Neuronal stem cell (in vitro differentiated cells): ENCODE measurements at regions not wholly inside any gene's neighbourhood (a gene's known extent, or its start where the extent isn't known, plus 50 kb on each side); places are given as distances from the start of the nearest gene placed in this dataset.

Source experiments
- DNase-seq: peaks from one replicate; pipeline ENCODE4 v3.0.0-alpha.2; 2013; ENCODE audit warnings: low spot score
- H2AFZ ChIP-seq: one replicate; pipeline ENCODE4 v1.6.1; 2013; ENCODE audit warnings: mild to moderate bottlenecking, low read length, inconsistent platforms
- H2AK5ac ChIP-seq: 2 replicates; pipeline ENCODE4 v1.6.1; 2013; ENCODE audit warnings: low read depth, mild to moderate bottlenecking, inconsistent platforms, low read length, moderate library complexity, mixed read lengths
- H2BK120ac ChIP-seq: 2 replicates; pipeline ENCODE4 v1.6.1; 2013; ENCODE audit warnings: low read depth, mild to moderate bottlenecking, inconsistent platforms, low read length, moderate library complexity, mixed read lengths
- H2BK12ac ChIP-seq: one replicate; pipeline ENCODE4 v1.6.1; 2013; ENCODE audit warnings: low read length, inconsistent platforms
- H2BK15ac ChIP-seq: 2 replicates; pipeline ENCODE4 v1.6.1; 2013; ENCODE audit warnings: mild to moderate bottlenecking, low read length, inconsistent platforms, mixed read lengths
- H2BK5ac ChIP-seq: one replicate; pipeline ENCODE4 v1.6.1; 2013; ENCODE audit warnings: inconsistent platforms, mild to moderate bottlenecking, low read length, moderate library complexity
- H3K14ac ChIP-seq: one replicate; pipeline ENCODE4 v1.6.1; 2013; ENCODE audit warnings: low read length, inconsistent platforms
- H3K18ac ChIP-seq: 2 replicates; pipeline ENCODE4 v1.6.1; 2013; ENCODE audit warnings: low read length, inconsistent platforms
- H3K23ac ChIP-seq: 2 replicates; pipeline ENCODE4 v1.6.1; 2013; ENCODE audit warnings: low read depth, mild to moderate bottlenecking, mixed read lengths, low read length, inconsistent platforms; ENCODE audit not compliant: poor library complexity
- H3K27ac ChIP-seq: replicated peaks from 3 replicates; pipeline ENCODE4 v1.5.1; 2013; ENCODE audit warnings: low read length, inconsistent platforms
- H3K27me3 ChIP-seq, 3 experiments: 2 replicates each; pipeline ENCODE4 v1.6.1; 2013; ENCODE audit warnings: low read length in 3 of 3, mild to moderate bottlenecking in 2 of 3, inconsistent platforms in 1 of 3, low read depth in 1 of 3, mixed read lengths in 1 of 3, moderate library complexity in 1 of 3; ENCODE audit not compliant: control insufficient read depth in 3 of 3, insufficient read depth in 3 of 3
- H3K36me3 ChIP-seq, 2 donors: replicated peaks in 1 of 2; 2 replicates each; pipeline ENCODE4 v1.6.1; 2013; ENCODE audit warnings: low read length in 2 of 2; ENCODE audit not compliant: control insufficient read depth in 2 of 2, insufficient read depth in 2 of 2
- H3K4ac ChIP-seq: 2 replicates; pipeline ENCODE4 v1.6.1; 2013; ENCODE audit warnings: inconsistent platforms, mild to moderate bottlenecking, low read length, moderate library complexity
- H3K4me1 ChIP-seq, 2 donors: 1 replicate in 1 of 2; 2 replicates in 1 of 2; pipeline ENCODE4 v1.6.1; 2013; ENCODE audit warnings: low read length in 2 of 2, low read depth in 1 of 2; ENCODE audit not compliant: control insufficient read depth in 2 of 2, insufficient read depth in 1 of 2
- H3K4me2 ChIP-seq: one replicate; pipeline ENCODE4 v1.6.1; 2013; ENCODE audit warnings: mild to moderate bottlenecking, low read length, inconsistent platforms; ENCODE audit not compliant: insufficient read depth, poor library complexity, severe bottlenecking
- H3K4me3 ChIP-seq, 2 donors: 2 replicates each; pipeline ENCODE4 v1.5.1; 2013; ENCODE audit warnings: low read length in 2 of 2, mild to moderate bottlenecking in 2 of 2, inconsistent platforms in 1 of 2, moderate library complexity in 1 of 2
- H3K79me1 ChIP-seq: one replicate; pipeline ENCODE4 v1.6.1; 2013; ENCODE audit warnings: low read depth, mild to moderate bottlenecking, inconsistent platforms, low read length, moderate library complexity
- H3K9ac ChIP-seq: one replicate; pipeline ENCODE4 v1.6.1; 2013; ENCODE audit warnings: mild to moderate bottlenecking, low read depth, low read length, inconsistent platforms; ENCODE audit not compliant: poor library complexity
- H3K9me3 ChIP-seq, 2 donors: replicated peaks in 1 of 2; 2 replicates each; pipeline versions ENCODE3 to v1.6.1; 2013; ENCODE audit warnings: low read length in 2 of 2, mild to moderate bottlenecking in 2 of 2, inconsistent platforms in 1 of 2, low read depth in 1 of 2, mixed read lengths in 1 of 2, moderate library complexity in 1 of 2; ENCODE audit not compliant: control insufficient read depth in 2 of 2, insufficient read depth in 1 of 2
- H4K8ac ChIP-seq: one replicate; pipeline ENCODE4 v1.6.1; 2013; ENCODE audit warnings: low read depth, mild to moderate bottlenecking, inconsistent platforms, low read length, moderate library complexity
- H4K91ac ChIP-seq: one replicate; pipeline ENCODE4 v1.6.1; 2013; ENCODE audit warnings: low read length, low read depth, mild to moderate bottlenecking, inconsistent platforms; ENCODE audit not compliant: poor library complexity
- WGBS, 2 donors: extraction: QIAGEN DNeasy Blood & Tissue Kit; methylation state at CpG; one replicate each; pipeline ENCODE4 v1.1.7; 2013; ENCODE audit warnings: missing lambda C conversion rate in 2 of 2, mixed read lengths in 1 of 2; ENCODE audit not compliant: insufficient read length in 2 of 2, insufficient replicate concordance in 1 of 2; ENCODE audit errors: extremely low coverage in 2 of 2; 5-methylcytosine and 5-hydroxymethylcytosine counted together

DNA sequence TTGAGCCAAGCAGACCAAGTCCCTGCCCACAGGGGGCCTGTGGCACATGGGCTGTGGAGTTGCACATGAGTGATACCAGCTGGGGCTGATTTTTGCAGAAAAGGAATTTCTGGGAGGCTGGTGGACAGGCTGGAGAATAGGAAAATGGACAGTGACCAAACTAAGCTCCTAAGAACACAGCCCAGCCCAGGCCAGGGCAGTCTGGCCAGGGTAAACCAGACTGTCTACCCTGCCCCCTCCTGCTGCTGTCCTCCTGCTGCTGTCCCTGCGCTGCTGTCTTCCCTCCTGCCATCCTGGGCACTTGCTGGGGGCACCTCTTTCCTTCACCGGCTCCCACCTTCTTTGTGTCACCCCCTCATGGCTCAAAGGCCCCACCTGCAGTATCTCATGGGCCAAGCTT is 219.2 kb downstream of the ZIC5 start:
- WGBS, 2 donors, result no CpG with 5 or more reads among the region's 2 CpGs
- Histone ChIP-seq H3K27ac (no peak overlapping the region), H2AFZ (no peak overlapping the region), H3K27me3 (no peaks in the 10 kb centered on the region), H3K4me2 (no peak overlapping the region), H3K4ac (no peak overlapping the region), H4K8ac (no peak overlapping the region), H3K18ac (peak overlapping the region; percentile 44), H2BK15ac (peak overlapping the region; percentile 75), H4K91ac (peak overlapping the region; percentile 90), H3K79me1 (no peaks in the 10 kb centered on the region), H2BK12ac (no peak overlapping the region), H2AK5ac (peak overlapping the region; percentile 89), H3K4me3 (no peak overlapping the region), H2BK5ac (no peak overlapping the region), H2BK120ac (peak overlapping the region; percentile 81), H3K23ac (no peak overlapping the region), H3K9ac (no peak overlapping the region), H3K36me3 (no peaks in the 10 kb centered on the region), H3K9me3 (peaks cover 2 to 5% of the 10 kb centered on the region in 2 donors), H3K4me1 (peaks cover 12 to 22% of the 10 kb centered on the region in 2 donors), H3K14ac (no peak overlapping the region)
- DNase-seq, result no peak

DNA sequence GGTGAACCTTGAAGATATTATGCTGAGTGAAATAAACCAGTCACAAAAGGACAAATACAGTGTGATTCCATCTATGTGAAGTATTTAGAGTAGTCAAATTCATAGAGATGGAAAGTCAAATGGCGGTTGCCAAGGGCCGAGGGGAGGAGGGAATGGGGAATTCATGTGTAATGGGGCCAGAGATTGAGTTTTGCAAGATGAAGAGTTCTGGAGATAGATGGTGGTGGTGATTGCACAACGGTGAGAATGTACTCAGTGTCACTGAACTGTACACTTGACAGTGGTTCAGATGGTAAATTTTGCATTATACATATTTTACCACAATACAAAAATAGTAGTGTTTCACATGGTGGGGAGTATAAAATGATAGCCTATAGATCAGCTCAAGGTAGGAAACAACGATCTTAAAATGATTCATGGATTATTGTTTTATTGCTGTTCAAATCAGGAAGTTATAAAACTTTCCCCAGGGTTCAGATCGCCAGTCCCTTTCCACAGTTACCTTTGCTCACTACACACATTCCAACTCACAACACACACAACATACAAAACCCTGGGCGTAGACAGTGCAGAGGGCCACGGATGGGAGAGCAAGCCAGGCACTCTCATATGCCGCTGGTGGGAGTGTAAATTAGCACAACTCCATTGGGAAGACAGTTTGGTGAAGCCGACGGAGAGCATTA is 219.9 kb downstream of the ZIC5 start:
- peaks cover 14 to 26% of the 10 kb centered on the region in 2 donors for H3K4me1 ChIP-seq
- no peak overlapping the region for H3K23ac ChIP-seq
- H4K8ac ChIP-seq, result no peak overlapping the region
- H3K4me2 ChIP-seq, result no peak overlapping the region
- peak overlapping the region; percentile 44 for H3K18ac ChIP-seq
- H2AFZ ChIP-seq, result no peak overlapping the region
- WGBS, 2 donors, result no CpG with 5 or more reads among the region's 10 CpGs
- H3K9me3 ChIP-seq, result peaks cover 2 to 5% of the 10 kb centered on the region in 2 donors
- H2BK120ac ChIP-seq, result peak overlapping the region; percentile 81
- H3K79me1 ChIP-seq, result no peaks in the 10 kb centered on the region
- H3K36me3 ChIP-seq, result no peaks in the 10 kb centered on the region
- H2BK5ac ChIP-seq, result no peak overlapping the region
- H3K9ac ChIP-seq, result no peak overlapping the region
- H2BK15ac ChIP-seq, result peak overlapping the region; percentile 75
- H2AK5ac ChIP-seq, result peak overlapping the region; percentile 89
- H3K4ac ChIP-seq, result no peak overlapping the region
- no peaks in the 10 kb centered on the region for H3K27me3 ChIP-seq
- H4K91ac ChIP-seq, result peak overlapping the region; percentile 90
- DNase-seq, result no peak
- H3K4me3 ChIP-seq, result no peak overlapping the region
- no peak overlapping the region for H3K27ac ChIP-seq
- H2BK12ac ChIP-seq, result no peak overlapping the region
- H3K14ac ChIP-seq, result no peak overlapping the region

DNA sequence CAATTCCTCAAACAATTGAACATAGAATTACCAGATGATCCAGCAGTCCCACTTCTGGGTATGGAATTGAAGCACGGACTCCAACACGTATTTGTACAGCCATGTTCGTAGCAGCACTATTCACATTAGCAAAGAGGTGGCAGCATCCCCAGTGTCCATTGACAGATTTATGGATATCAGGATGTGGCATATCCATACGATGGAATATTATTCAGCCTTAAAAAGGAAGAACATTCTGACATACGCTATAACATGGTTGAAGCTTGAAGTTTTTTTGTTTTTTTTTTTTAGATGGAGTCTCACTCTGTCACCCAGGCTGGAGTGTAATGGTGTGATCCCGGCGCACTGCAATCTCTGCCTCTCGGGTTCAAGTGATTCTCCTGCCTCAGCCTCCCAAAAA is 220.6 kb downstream of the ZIC5 start:
- Histone ChIP-seq H3K14ac (no peak overlapping the region), H3K27me3 (no peaks in the 10 kb centered on the region), H3K79me1 (no peaks in the 10 kb centered on the region), H3K4ac (no peak overlapping the region), H3K27ac (no peak overlapping the region), H4K8ac (no peak overlapping the region), H4K91ac (no peak overlapping the region), H3K23ac (no peak overlapping the region), H2BK5ac (no peak overlapping the region), H2AK5ac (no peak overlapping the region), H3K4me2 (no peak overlapping the region), H3K9me3 (peaks cover 2 to 5% of the 10 kb centered on the region in 2 donors), H3K4me3 (no peak overlapping the region), H3K9ac (no peak overlapping the region), H2BK120ac (no peak overlapping the region), H3K4me1 (peaks cover 14 to 33% of the 10 kb centered on the region in 2 donors), H2BK12ac (no peak overlapping the region), H3K18ac (no peak overlapping the region), H2BK15ac (no peak overlapping the region), H3K36me3 (no peaks in the 10 kb centered on the region), H2AFZ (no peak overlapping the region)
- DNase-seq, result no peak
- WGBS, 2 donors, result no CpG with 5 or more reads among the region's 8 CpGs

DNA sequence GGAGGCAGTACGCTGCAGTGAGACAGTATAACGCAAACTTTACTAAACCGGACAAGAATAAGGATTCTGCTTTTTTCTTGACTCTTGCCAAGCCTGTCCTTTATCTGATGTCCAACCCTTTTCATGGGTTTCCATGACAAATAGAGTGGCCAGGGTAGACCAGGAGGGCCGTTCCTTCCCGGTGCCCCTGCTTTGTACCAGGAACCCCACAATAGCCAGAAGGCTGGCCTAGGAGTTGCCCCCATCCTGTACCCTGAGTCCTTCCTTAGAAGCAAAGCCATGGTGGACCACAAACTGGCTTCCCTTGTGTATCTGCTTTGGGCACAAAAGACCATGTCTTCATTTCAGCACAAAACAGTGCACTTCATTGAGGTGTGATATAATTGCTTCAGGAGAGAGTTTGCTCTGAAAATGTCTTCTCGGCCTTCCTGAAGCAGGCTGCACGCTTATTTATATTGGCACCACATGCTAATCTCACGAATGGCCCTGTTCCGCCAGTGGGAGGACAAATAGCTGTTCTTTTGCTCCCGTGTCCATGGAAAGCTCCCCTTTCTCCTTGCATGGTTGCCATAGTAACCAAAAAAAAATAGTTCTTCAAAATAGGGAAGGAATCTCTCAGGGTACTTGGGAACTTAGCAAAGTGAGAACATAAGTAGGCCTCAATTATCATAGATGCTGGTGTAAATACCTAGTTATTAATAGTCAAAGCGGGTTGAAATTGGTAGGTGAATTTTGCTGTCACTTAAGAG is 222.1 kb downstream of the ZIC5 start:
- no peak overlapping the region for H3K23ac ChIP-seq
- H2BK12ac ChIP-seq, result peak overlapping the region; percentile 82
- no peaks in the 10 kb centered on the region for H3K36me3 ChIP-seq
- no peak overlapping the region for H3K4me3 ChIP-seq
- H4K8ac ChIP-seq, result no peak overlapping the region
- H3K9me3 ChIP-seq, result peaks cover 2 to 5% of the 10 kb centered on the region in 2 donors
- H2BK120ac ChIP-seq, result no peak overlapping the region
- H3K14ac ChIP-seq, result no peak overlapping the region
- H3K4me1 ChIP-seq, result peaks cover 20 to 48% of the 10 kb centered on the region in 2 donors
- no peaks in the 10 kb centered on the region for H3K27me3 ChIP-seq
- no peak overlapping the region for H2BK15ac ChIP-seq
- no peak overlapping the region for H3K9ac ChIP-seq
- H3K79me1 ChIP-seq, result no peaks in the 10 kb centered on the region
- H3K4me2 ChIP-seq, result no peak overlapping the region
- no CpG with 5 or more reads among the region's 11 CpGs for WGBS, 2 donors
- peak overlapping the region; percentile 24 for H2AFZ ChIP-seq
- peak overlapping the region; percentile 37 for H3K27ac ChIP-seq
- no peak overlapping the region for H4K91ac ChIP-seq
- peak overlapping the region; percentile 62 for H2BK5ac ChIP-seq
- H2AK5ac ChIP-seq, result peak overlapping the region; percentile 5
- DNase-seq, result no peak
- no peak overlapping the region for H3K4ac ChIP-seq
- H3K18ac ChIP-seq, result peak overlapping the region; percentile 66
